NCI-H345 (cell line): ENCODE measurements at regions not wholly inside any gene's neighbourhood (a gene's known extent, or its start where the extent isn't known, plus 50 kb on each side); places are given as distances from the start of the nearest gene placed in this dataset.

ENCODE experiments used
- DNase-seq: peaks from one replicate; lab custom pipeline; 2025; lab: John Stamatoyannopoulos, UW

- no peak for DNase-seq
Measured at GRCh38 chr15:75134748-75135147, 66.9 kb upstream of the C15orf39 start.

- no peak for DNase-seq
Measured at GRCh38 chr15:75136118-75136517, 65.6 kb upstream of the C15orf39 start.

GRCh38 chr15:75136758-75137157, 64.9 kb upstream of the C15orf39 start:
- no peak for DNase-seq

- DNase-seq: no peak
Measured at GRCh38 chr15:75138016-75138999, 63.4 kb upstream of the C15orf39 start.

GRCh38 chr15:75140080-75140879, 61.4 kb upstream of the C15orf39 start:
- DNase-seq: no peak

- DNase-seq: no peak
Measured at GRCh38 chr15:75142499-75142898, 59.2 kb upstream of the C15orf39 start.

GRCh38 chr15:75143738-75144334, 57.8 kb upstream of the C15orf39 start:
- no peak for DNase-seq

GRCh38 chr15:75145027-75145841, 56.4 kb upstream of the C15orf39 start:
- DNase-seq: no peak

- DNase-seq: no peak
Measured at GRCh38 chr15:75148280-75148679, 53.4 kb upstream of the C15orf39 start.

GRCh38 chr15:75149867-75150709, 51.6 kb upstream of the C15orf39 start:
- no peak for DNase-seq

GRCh38 chr15:75151214-75152128, 50.2 kb upstream of the C15orf39 start:
- no peak for DNase-seq
